ENCODE measurements at regions not wholly inside any gene's neighbourhood (a gene's known extent, or its start where the extent isn't known, plus 50 kb on each side); places are given as distances from the start of the nearest gene placed in this dataset.

- TF ChIP-seq POLR2AphosphoS5 (IDR thresholded peaks at IDR 0.05; ENCODE audit: low read depth, low read length) (no peak), POLR2A (IDR thresholded peaks at IDR 0.05; ENCODE audit: low read depth, low read length) (no peak), TAF1 (IDR thresholded peaks at IDR 0.05; ENCODE audit: borderline replicate concordance, low read depth, low read length) (no peak)
Observed at GRCh38 chr2:49857371-49858112, 703.2 kb upstream of the FSHR start.

All from GM12892 (cell line).